ENCODE measurements at regions not wholly inside any gene's neighbourhood (a gene's known extent, or its start where the extent isn't known, plus 50 kb on each side); places are given as distances from the start of the nearest gene placed in this dataset.
A peak's percentile ranks its signal among the peaks of the same experiment; 100 is the strongest.

- DNase-seq (ENCODE audit: low spot score) = no peak
- no peak for FAIRE-seq
Measured at GRCh38 chr7:156232931-156233705, 407.5 kb upstream of the RNF32 start.

GRCh38 chr7:156230576-156230975 is 410.0 kb upstream of the RNF32 start:
- DNase-seq (ENCODE audit: low spot score) (no peak), FAIRE-seq (no peak)

- DNase-seq (ENCODE audit: low spot score) (no peak), FAIRE-seq (no peak)
Measured at GRCh38 chr7:156224833-156225225, 412.6 kb upstream of the SHH start.

GRCh38 chr7:156223935-156224832 is 411.9 kb upstream of the SHH start:
- FAIRE-seq = no peak
- no peak for DNase-seq (ENCODE audit: low spot score)

GRCh38 chr7:156222611-156223010 is 410.3 kb upstream of the SHH start:
- no peak for FAIRE-seq
- DNase-seq (ENCODE audit: low spot score) = no peak

GRCh38 chr7:156222151-156222550 is 409.9 kb upstream of the SHH start:
- DNase-seq (ENCODE audit: low spot score) = no peak
- no peak for FAIRE-seq

GRCh38 chr7:156220701-156221100 is 408.4 kb upstream of the SHH start:
- DNase-seq (ENCODE audit: low spot score) (no peak), FAIRE-seq (no peak)

- FAIRE-seq = no peak
- no peak for DNase-seq (ENCODE audit: low spot score)
Measured at GRCh38 chr7:156220078-156220605, 407.9 kb upstream of the SHH start.

- DNase-seq (ENCODE audit: low spot score) = no peak
- no peak for FAIRE-seq
Measured at GRCh38 chr7:156219307-156220077, 407.2 kb upstream of the SHH start.

GRCh38 chr7:156218544-156219306 is 406.5 kb upstream of the SHH start:
- no peak for FAIRE-seq
- no peak for DNase-seq (ENCODE audit: low spot score)

- FAIRE-seq (no peak), DNase-seq (ENCODE audit: low spot score) (no peak)
Measured at GRCh38 chr7:156217803-156218202, 405.5 kb upstream of the SHH start.

- no peak for DNase-seq (ENCODE audit: low spot score)
- FAIRE-seq = no peak
Measured at GRCh38 chr7:156209087-156209486, 396.8 kb upstream of the SHH start.

GRCh38 chr7:156207306-156207705 is 395.0 kb upstream of the SHH start:
- FAIRE-seq = no peak
- DNase-seq (ENCODE audit: low spot score) = no peak

GRCh38 chr7:156206174-156206573 is 393.9 kb upstream of the SHH start:
- DNase-seq (ENCODE audit: low spot score) = no peak
- no peak for FAIRE-seq

GRCh38 chr7:156204820-156205219 is 392.6 kb upstream of the SHH start:
- FAIRE-seq = no peak

GRCh38 chr7:156203923-156204322 is 391.7 kb upstream of the SHH start:
- DNase-seq (ENCODE audit: low spot score) (no peak), FAIRE-seq (no peak)

More at GRCh38 chr7:156204820-156205219, 392.6 kb upstream of the SHH start:
- DNase-seq (ENCODE audit: low spot score) = no peak

GRCh38 chr7:156198277-156198676 is 386.0 kb upstream of the SHH start:
- no peak for FAIRE-seq
- DNase-seq (ENCODE audit: low spot score) = no peak

- no peak for DNase-seq (ENCODE audit: low spot score)
- no peak for FAIRE-seq
Measured at GRCh38 chr7:156196649-156197048, 384.4 kb upstream of the SHH start.

GRCh38 chr7:156195276-156195675 is 383.0 kb upstream of the SHH start:
- FAIRE-seq = no peak
- no peak for DNase-seq (ENCODE audit: low spot score)

GRCh38 chr7:156194813-156195212 is 382.6 kb upstream of the SHH start:
- DNase-seq (ENCODE audit: low spot score) (no peak), FAIRE-seq (no peak)

GRCh38 chr7:156192921-156193320 is 380.7 kb upstream of the SHH start:
- no peak for FAIRE-seq
- DNase-seq (ENCODE audit: low spot score) = peak; percentile 29

Measured in RCC 7860 (cell line).